ENCODE measurements at regions not wholly inside any gene's neighbourhood (a gene's known extent, or its start where the extent isn't known, plus 50 kb on each side); places are given as distances from the start of the nearest gene placed in this dataset.

- Histone ChIP-seq H3K27ac (ENCODE audit: low read depth, low read length) (no peak overlapping the region), H3K4me1 (ENCODE audit: insufficient read depth, low read length) (no peaks in the 10 kb centered on the region), H3K9me3 (ENCODE audit: low read length) (no peaks in the 10 kb centered on the region), H3K36me3 (ENCODE audit: insufficient read depth, low read length) (no peaks in the 10 kb centered on the region), H3K27me3 (ENCODE audit: insufficient read depth, low read length, poor library complexity, severe bottlenecking) (no peaks in the 10 kb centered on the region), H3K4me3 (ENCODE audit: low read length) (no peak overlapping the region)
- DNase-seq, result no peak
- CTCF ChIA-PET, result no interaction called here
- H3K4me3 Mint-ChIP-seq, result no peak overlapping the region
- POLR2A ChIA-PET, result no interaction called here
- H3K27me3 Mint-ChIP-seq, result peaks cover 1 to 4% of the 10 kb centered on the region in 2 donors
- no peaks in the 10 kb centered on the region for H3K4me1 Mint-ChIP-seq
- H3K27ac Mint-ChIP-seq, result no peak overlapping the region
- H3K36me3 Mint-ChIP-seq, result peaks cover 0 to 7% (median 2%) of the 10 kb centered on the region in 3 donors
- H3K9me3 Mint-ChIP-seq, result peaks cover 5 to 9% (median 7%) of the 10 kb centered on the region in 5 donors
These were observed 560.5 kb upstream of the NR5A2 start for GRCh38 chr1:199466961-199467360.

GRCh38 chr1:199472018-199472417 lies 555.5 kb upstream of the NR5A2 start:
- H3K27ac Mint-ChIP-seq, result no peak overlapping the region
- no peak for DNase-seq
- H3K4me1 ChIP-seq (ENCODE audit: insufficient read depth, low read length), result no peaks in the 10 kb centered on the region
- no peak overlapping the region for H3K27ac ChIP-seq (ENCODE audit: low read depth, low read length)
- CTCF ChIA-PET, result no interaction called here
- POLR2A ChIA-PET, result no interaction called here
- no peaks in the 10 kb centered on the region for H3K9me3 Mint-ChIP-seq
- H3K27me3 ChIP-seq (ENCODE audit: insufficient read depth, low read length, poor library complexity, severe bottlenecking), result no peaks in the 10 kb centered on the region
- no peak overlapping the region for H3K4me3 ChIP-seq (ENCODE audit: low read length)
- no peak overlapping the region for H3K4me3 Mint-ChIP-seq
- no peaks in the 10 kb centered on the region for H3K9me3 ChIP-seq (ENCODE audit: low read length)
- H3K27me3 Mint-ChIP-seq, result peaks cover 1 to 13% of the 10 kb centered on the region in 2 donors
- no peaks in the 10 kb centered on the region for H3K36me3 Mint-ChIP-seq
- H3K36me3 ChIP-seq (ENCODE audit: insufficient read depth, low read length), result no peaks in the 10 kb centered on the region
- H3K4me1 Mint-ChIP-seq, result no peaks in the 10 kb centered on the region

- Histone ChIP-seq H3K27me3 (ENCODE audit: insufficient read depth, low read length, poor library complexity, severe bottlenecking) (no peaks in the 10 kb centered on the region), H3K36me3 (ENCODE audit: insufficient read depth, low read length) (no peaks in the 10 kb centered on the region), H3K9me3 (ENCODE audit: low read length) (no peaks in the 10 kb centered on the region), H3K4me1 (ENCODE audit: insufficient read depth, low read length) (no peaks in the 10 kb centered on the region), H3K4me3 (ENCODE audit: low read length) (no peak overlapping the region), H3K27ac (ENCODE audit: low read depth, low read length) (no peak overlapping the region)
- Mint-ChIP-seq H3K27ac (no peak overlapping the region), H3K9me3 (no peaks in the 10 kb centered on the region), H3K4me3 (no peak overlapping the region), H3K36me3 (no peaks in the 10 kb centered on the region), H3K27me3 (peaks cover 1 to 13% of the 10 kb centered on the region in 2 donors), H3K4me1 (no peaks in the 10 kb centered on the region)
- POLR2A ChIA-PET, result no interaction called here
- CTCF ChIA-PET, result no interaction called here
- no peak for DNase-seq
These were observed 554.5 kb upstream of the NR5A2 start for GRCh38 chr1:199472978-199473377.

- H3K9me3 ChIP-seq (ENCODE audit: low read length), result no peaks in the 10 kb centered on the region
- H3K27me3 ChIP-seq (ENCODE audit: insufficient read depth, low read length, poor library complexity, severe bottlenecking), result no peaks in the 10 kb centered on the region
- no peak overlapping the region for H3K4me3 Mint-ChIP-seq
- peaks cover 1 to 13% of the 10 kb centered on the region in 2 donors for H3K27me3 Mint-ChIP-seq
- ChIA-PET CTCF (no interaction called here), POLR2A (no interaction called here)
- no peak for DNase-seq
- H3K36me3 ChIP-seq (ENCODE audit: insufficient read depth, low read length), result no peaks in the 10 kb centered on the region
- H3K4me1 ChIP-seq (ENCODE audit: insufficient read depth, low read length), result no peaks in the 10 kb centered on the region
- no peaks in the 10 kb centered on the region for H3K36me3 Mint-ChIP-seq
- no peak overlapping the region for H3K4me3 ChIP-seq (ENCODE audit: low read length)
- no peaks in the 10 kb centered on the region for H3K4me1 Mint-ChIP-seq
- no peak overlapping the region for H3K27ac Mint-ChIP-seq
- H3K27ac ChIP-seq (ENCODE audit: low read depth, low read length), result no peak overlapping the region
- no peaks in the 10 kb centered on the region for H3K9me3 Mint-ChIP-seq
These were observed 552.8 kb upstream of the NR5A2 start for GRCh38 chr1:199474738-199475137.

- Histone ChIP-seq H3K4me1 (ENCODE audit: insufficient read depth, low read length) (no peaks in the 10 kb centered on the region), H3K4me3 (ENCODE audit: low read length) (no peak overlapping the region), H3K27ac (ENCODE audit: low read depth, low read length) (no peak overlapping the region), H3K9me3 (ENCODE audit: low read length) (no peaks in the 10 kb centered on the region), H3K27me3 (ENCODE audit: insufficient read depth, low read length, poor library complexity, severe bottlenecking) (no peaks in the 10 kb centered on the region), H3K36me3 (ENCODE audit: insufficient read depth, low read length) (no peaks in the 10 kb centered on the region)
- Mint-ChIP-seq H3K4me1 (no peaks in the 10 kb centered on the region), H3K27me3 (peaks cover 1 to 25% of the 10 kb centered on the region in 2 donors), H3K4me3 (no peak overlapping the region), H3K27ac (no peak overlapping the region), H3K9me3 (peaks cover 0 to 2% (median 0%) of the 10 kb centered on the region in 5 donors), H3K36me3 (no peaks in the 10 kb centered on the region)
- POLR2A ChIA-PET, result no interaction called here
- DNase-seq, result no peak
- CTCF ChIA-PET, result no interaction called here
These were observed 545.1 kb upstream of the NR5A2 start for GRCh38 chr1:199482426-199482825.

GRCh38 chr1:199489594-199489993 lies 537.9 kb upstream of the NR5A2 start:
- peaks cover 6 to 22% of the 10 kb centered on the region in 2 donors for H3K27me3 Mint-ChIP-seq
- peaks cover 13 to 18% (median 15%) of the 10 kb centered on the region in 5 donors for H3K9me3 Mint-ChIP-seq
- no peak overlapping the region for H3K27ac Mint-ChIP-seq
- no peak overlapping the region for H3K4me3 ChIP-seq (ENCODE audit: low read length)
- no peak overlapping the region for H3K27ac ChIP-seq (ENCODE audit: low read depth, low read length)
- no peaks in the 10 kb centered on the region for H3K4me1 ChIP-seq (ENCODE audit: insufficient read depth, low read length)
- H3K4me1 Mint-ChIP-seq, result no peaks in the 10 kb centered on the region
- CTCF ChIA-PET, result no interaction called here
- no peaks in the 10 kb centered on the region for H3K36me3 ChIP-seq (ENCODE audit: insufficient read depth, low read length)
- H3K27me3 ChIP-seq (ENCODE audit: insufficient read depth, low read length, poor library complexity, severe bottlenecking), result no peaks in the 10 kb centered on the region
- no peaks in the 10 kb centered on the region for H3K36me3 Mint-ChIP-seq
- POLR2A ChIA-PET, result no interaction called here
- H3K4me3 Mint-ChIP-seq, result no peak overlapping the region
- no peaks in the 10 kb centered on the region for H3K9me3 ChIP-seq (ENCODE audit: low read length)
- no peak for DNase-seq

- H3K27me3 ChIP-seq (ENCODE audit: insufficient read depth, low read length, poor library complexity, severe bottlenecking), result no peaks in the 10 kb centered on the region
- ChIA-PET POLR2A (no interaction called here), CTCF (no interaction called here)
- H3K4me1 Mint-ChIP-seq, result no peaks in the 10 kb centered on the region
- H3K36me3 ChIP-seq (ENCODE audit: insufficient read depth, low read length), result no peaks in the 10 kb centered on the region
- H3K36me3 Mint-ChIP-seq, result no peaks in the 10 kb centered on the region
- H3K27ac ChIP-seq (ENCODE audit: low read depth, low read length), result no peak overlapping the region
- H3K4me1 ChIP-seq (ENCODE audit: insufficient read depth, low read length), result no peaks in the 10 kb centered on the region
- H3K9me3 Mint-ChIP-seq, result peaks cover 22 to 31% (median 25%) of the 10 kb centered on the region in 5 donors
- H3K27ac Mint-ChIP-seq, result no peak overlapping the region
- H3K9me3 ChIP-seq (ENCODE audit: low read length), result no peaks in the 10 kb centered on the region
- H3K27me3 Mint-ChIP-seq, result peaks cover 6 to 17% of the 10 kb centered on the region in 2 donors
- H3K4me3 Mint-ChIP-seq, result no peak overlapping the region
- no peak for DNase-seq
- H3K4me3 ChIP-seq (ENCODE audit: low read length), result no peak overlapping the region
These were observed 536.6 kb upstream of the NR5A2 start for GRCh38 chr1:199490769-199491527.

DNA sequence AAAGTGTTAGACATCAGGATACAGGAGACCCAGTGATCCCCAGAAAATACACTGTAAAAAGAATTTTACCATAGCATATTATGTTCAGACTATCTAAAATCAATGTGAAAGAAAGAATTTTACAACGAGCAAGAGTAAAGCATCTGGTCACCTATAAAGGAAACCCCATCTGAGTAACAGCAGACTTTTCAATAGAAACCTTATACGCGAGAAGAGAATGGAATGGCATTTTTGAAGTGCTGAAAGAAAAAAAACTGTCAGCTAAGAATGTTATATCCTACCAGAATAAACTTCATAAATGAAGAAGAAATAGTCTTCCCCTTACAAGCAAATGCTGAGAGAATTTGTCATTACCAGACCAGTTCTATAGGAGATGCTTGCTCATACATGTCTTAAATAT lies 532.1 kb upstream of the NR5A2 start:
- Mint-ChIP-seq H3K27me3 (peaks cover 4 to 23% of the 10 kb centered on the region in 2 donors), H3K4me1 (no peaks in the 10 kb centered on the region), H3K36me3 (no peaks in the 10 kb centered on the region), H3K4me3 (no peak overlapping the region), H3K27ac (no peak overlapping the region), H3K9me3 (peaks cover 22 to 31% (median 27%) of the 10 kb centered on the region in 5 donors)
- no peaks in the 10 kb centered on the region for H3K9me3 ChIP-seq (ENCODE audit: low read length)
- DNase-seq, result no peak
- CTCF ChIA-PET, result no interaction called here
- H3K27me3 ChIP-seq (ENCODE audit: insufficient read depth, low read length, poor library complexity, severe bottlenecking), result no peaks in the 10 kb centered on the region
- no peaks in the 10 kb centered on the region for H3K4me1 ChIP-seq (ENCODE audit: insufficient read depth, low read length)
- no peaks in the 10 kb centered on the region for H3K36me3 ChIP-seq (ENCODE audit: insufficient read depth, low read length)
- no peak overlapping the region for H3K4me3 ChIP-seq (ENCODE audit: low read length)
- no peak overlapping the region for H3K27ac ChIP-seq (ENCODE audit: low read depth, low read length)
- POLR2A ChIA-PET, result no interaction called here

All from CD8-positive, alpha-beta memory T cell (primary cell).